Neural cell (in vitro differentiated cells): ENCODE measurements at regions not wholly inside any gene's neighbourhood (a gene's known extent, or its start where the extent isn't known, plus 50 kb on each side); places are given as distances from the start of the nearest gene placed in this dataset.

Source experiments
- EZH2 ChIP-seq: fragments of 200-600, 300-800 bp; shearing (Covaris generic), sonication (generic); IDR thresholded peaks from 2 replicates; pipeline ENCODE4 v1.6.1; 2014; ENCODE audit warnings: antibody characterized with exemption, low read length, borderline replicate concordance, mild to moderate bottlenecking; ENCODE audit not compliant: insufficient read depth, poor library complexity, severe bottlenecking
- POLR2AphosphoS5 ChIP-seq: IDR thresholded peaks from 2 replicates; pipeline ENCODE4 v1.6.1; 2012
- SMC3 ChIP-seq: fragments of 450-650 bp; conservative IDR thresholded peaks from 2 replicates; pipeline ENCODE4 v1.6.1; 2014; ENCODE audit warnings: antibody characterized with exemption, mild to moderate bottlenecking, moderate library complexity; ENCODE audit not compliant: poor library complexity
- TF ChIP-seq, protein P1 (sequence below): fragments of 450-650 bp; IDR thresholded peaks from 2 replicates; pipeline ENCODE4 v1.5.1; 2014; ENCODE audit warnings: antibody characterized with exemption, mild to moderate bottlenecking, moderate library complexity; ENCODE audit not compliant: poor library complexity, severe bottlenecking

DNA sequence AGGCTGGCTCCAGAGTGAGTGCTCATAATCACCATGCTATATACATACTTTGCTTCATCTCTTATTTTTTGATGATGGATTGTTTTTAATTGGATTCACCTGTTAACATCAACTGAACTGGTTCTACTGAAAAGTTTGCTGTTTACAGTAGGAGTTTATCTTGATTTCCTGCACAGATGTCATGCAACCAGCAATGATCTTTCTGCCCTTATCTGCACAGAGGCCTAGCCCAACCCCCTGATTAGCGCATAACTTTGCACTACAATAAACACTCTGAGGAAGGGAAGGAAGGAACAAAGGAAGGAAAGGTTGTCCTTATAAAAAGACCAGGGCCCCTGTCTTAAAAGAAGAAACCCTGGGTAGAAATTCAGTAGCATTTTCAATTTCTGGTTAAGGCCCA, 152.9 kb downstream of the RGS9 start:
- TF ChIP-seq, protein P1, sequence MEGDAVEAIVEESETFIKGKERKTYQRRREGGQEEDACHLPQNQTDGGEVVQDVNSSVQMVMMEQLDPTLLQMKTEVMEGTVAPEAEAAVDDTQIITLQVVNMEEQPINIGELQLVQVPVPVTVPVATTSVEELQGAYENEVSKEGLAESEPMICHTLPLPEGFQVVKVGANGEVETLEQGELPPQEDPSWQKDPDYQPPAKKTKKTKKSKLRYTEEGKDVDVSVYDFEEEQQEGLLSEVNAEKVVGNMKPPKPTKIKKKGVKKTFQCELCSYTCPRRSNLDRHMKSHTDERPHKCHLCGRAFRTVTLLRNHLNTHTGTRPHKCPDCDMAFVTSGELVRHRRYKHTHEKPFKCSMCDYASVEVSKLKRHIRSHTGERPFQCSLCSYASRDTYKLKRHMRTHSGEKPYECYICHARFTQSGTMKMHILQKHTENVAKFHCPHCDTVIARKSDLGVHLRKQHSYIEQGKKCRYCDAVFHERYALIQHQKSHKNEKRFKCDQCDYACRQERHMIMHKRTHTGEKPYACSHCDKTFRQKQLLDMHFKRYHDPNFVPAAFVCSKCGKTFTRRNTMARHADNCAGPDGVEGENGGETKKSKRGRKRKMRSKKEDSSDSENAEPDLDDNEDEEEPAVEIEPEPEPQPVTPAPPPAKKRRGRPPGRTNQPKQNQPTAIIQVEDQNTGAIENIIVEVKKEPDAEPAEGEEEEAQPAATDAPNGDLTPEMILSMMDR, result no peak
- TF ChIP-seq POLR2AphosphoS5, result no peak
- TF ChIP-seq SMC3, result no peak
- no peak for TF ChIP-seq EZH2
